OCI-LY7 (cell line): ENCODE measurements at regions not wholly inside any gene's neighbourhood (a gene's known extent, or its start where the extent isn't known, plus 50 kb on each side); places are given as distances from the start of the nearest gene placed in this dataset.

Experiments
- BruUV-seq: library from RNA; stranded (reverse); fragments of 400-500 nt; replicated peaks from 2 replicates; lab custom pipeline; 2021; lab: Mats Ljungman, UMichigan
- CTCF ChIA-PET: fragments of 300-600 bp; sonication (Branson Sonifier 250); formaldehyde crosslinking; loops from one replicate; lab custom pipeline; 2022; ENCODE audit warnings: antibody characterized with exemption; ENCODE audit not compliant: unreplicated experiment; lab: Charles Lee
- POLR2A ChIA-PET: fragments of 300-600 bp; sonication (Branson Sonifier 250); formaldehyde crosslinking; loops from one replicate; lab custom pipeline; 2022; ENCODE audit warnings: antibody characterized with exemption; lab: Charles Lee
- DNase-seq: peaks from one replicate; pipeline ENCODE4 v3.0.0-alpha.2; 2015; ENCODE audit warnings: low spot score
- H2AFZ ChIP-seq: fragments of 200-600 bp; sonication (generic), shearing (Covaris generic); 2 replicates; pipeline ENCODE4 v1.6.1; 2014; ENCODE audit warnings: mild to moderate bottlenecking, antibody characterized with exemption, low read length, moderate library complexity
- H3K27ac ChIP-seq: fragments of 200-600 bp; sonication (generic); 2 replicates; pipeline ENCODE4 v1.5.1; 2014; ENCODE audit warnings: mixed run types, low read depth, mild to moderate bottlenecking, moderate library complexity, low read length, inconsistent platforms; ENCODE audit not compliant: poor library complexity, severe bottlenecking
- H3K36me3 ChIP-seq: fragments of 200-600 bp; sonication (generic); 2 replicates; pipeline ENCODE4 v1.6.1; 2014; ENCODE audit warnings: mild to moderate bottlenecking, antibody characterized with exemption, low read length, moderate library complexity, mixed read lengths; ENCODE audit not compliant: insufficient read depth
- H3K4me1 ChIP-seq: fragments of 200-600 bp; sonication (generic); 2 replicates; pipeline ENCODE4 v1.5.1; 2014; ENCODE audit warnings: mild to moderate bottlenecking, low read length; ENCODE audit not compliant: insufficient read depth, poor library complexity, severe bottlenecking
- H3K4me2 ChIP-seq: fragments of 200-600 bp; sonication (generic); 2 replicates; pipeline ENCODE4 v1.6.1; 2014; ENCODE audit warnings: mild to moderate bottlenecking, low read length
- H3K4me3 ChIP-seq: fragments of 200-600 bp; sonication (generic); 2 replicates; pipeline ENCODE4 v1.5.1; 2014; ENCODE audit warnings: mild to moderate bottlenecking, low read depth, low read length; ENCODE audit not compliant: poor library complexity, severe bottlenecking
- H3K79me2 ChIP-seq: fragments of 200-600 bp; sonication (generic); 2 replicates; pipeline ENCODE4 v1.6.1; 2016; ENCODE audit warnings: low read depth, mild to moderate bottlenecking, low read length, moderate library complexity, mixed read lengths; ENCODE audit not compliant: insufficient read depth
- H3K9me2 ChIP-seq: fragments of 200-600 bp; sonication (generic); 2 replicates; pipeline ENCODE4 v1.6.1; 2016; ENCODE audit warnings: mild to moderate bottlenecking, low read length, mixed read lengths; ENCODE audit not compliant: insufficient read depth
- H3K9me3 ChIP-seq: fragments of 200-600 bp; sonication (generic); 2 replicates; pipeline ENCODE4 v1.6.1; 2014; ENCODE audit warnings: mild to moderate bottlenecking, mixed run types, low read length, mixed read lengths
- H4K20me1 ChIP-seq: fragments of 200-600 bp; sonication (generic); 2 replicates; pipeline ENCODE4 v1.6.1; 2014; ENCODE audit warnings: mild to moderate bottlenecking, antibody characterized with exemption, low read length, moderate library complexity, mixed read lengths; ENCODE audit not compliant: insufficient read depth
- EZH2phosphoT487 ChIP-seq: fragments of 200-600 bp; sonication (generic); IDR thresholded peaks from 2 replicates; pipeline ENCODE4 v1.6.1; 2018; ENCODE audit warnings: low read depth, borderline replicate concordance, mild to moderate bottlenecking, mixed run types, antibody characterized with exemption, low read length, moderate library complexity, mixed read lengths
- intact Hi-C: fragments of 100-400 bp; cut with micrococcal nuclease; formaldehyde crosslinking; loops from one replicate; pipeline ENCODE4 v1.10.0; 2022; ENCODE audit not compliant: unreplicated experiment
- TF ChIP-seq, protein P1 (sequence below): fragments of 200-600 bp; sonication (generic); conservative IDR thresholded peaks from 2 replicates; pipeline ENCODE4 v1.5.1; 2014; ENCODE audit warnings: mild to moderate bottlenecking, antibody characterized with exemption, low read length, moderate library complexity, mixed read lengths

DNA sequence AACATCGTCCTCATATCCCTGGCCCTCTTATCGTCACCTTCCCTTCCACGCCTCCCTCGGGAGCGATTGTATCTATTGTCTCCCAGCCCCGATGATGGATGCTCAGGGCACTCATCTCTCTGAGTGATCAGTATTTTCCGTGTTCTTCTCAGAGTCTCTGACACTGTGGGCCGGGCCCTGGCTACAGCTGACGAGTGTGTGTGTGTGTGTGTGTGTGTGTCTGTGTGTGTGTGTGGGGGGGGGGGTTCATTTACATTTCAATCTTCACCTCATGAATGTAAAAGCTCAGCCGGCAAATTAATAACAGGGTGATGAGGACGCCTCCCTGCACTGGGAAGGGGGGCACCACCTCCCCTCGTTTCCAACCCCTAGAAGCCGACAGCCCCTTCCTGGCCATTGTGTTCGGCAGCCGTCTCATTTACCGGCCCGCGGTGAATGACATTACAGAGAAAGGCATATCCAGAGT is 159.5 kb downstream of the SHOX start:
- H2AFZ ChIP-seq = no peak overlapping the region
- no peaks in the 10 kb centered on the region for H3K4me1 ChIP-seq
- intact Hi-C loops = no loop called here
- H3K27ac ChIP-seq = no peak overlapping the region
- no peak overlapping the region for H3K4me2 ChIP-seq
- H3K9me2 ChIP-seq = no peaks in the 10 kb centered on the region
- H3K36me3 ChIP-seq = no peaks in the 10 kb centered on the region
- no peak for TF ChIP-seq EZH2phosphoT487
- TF ChIP-seq, protein P1, sequence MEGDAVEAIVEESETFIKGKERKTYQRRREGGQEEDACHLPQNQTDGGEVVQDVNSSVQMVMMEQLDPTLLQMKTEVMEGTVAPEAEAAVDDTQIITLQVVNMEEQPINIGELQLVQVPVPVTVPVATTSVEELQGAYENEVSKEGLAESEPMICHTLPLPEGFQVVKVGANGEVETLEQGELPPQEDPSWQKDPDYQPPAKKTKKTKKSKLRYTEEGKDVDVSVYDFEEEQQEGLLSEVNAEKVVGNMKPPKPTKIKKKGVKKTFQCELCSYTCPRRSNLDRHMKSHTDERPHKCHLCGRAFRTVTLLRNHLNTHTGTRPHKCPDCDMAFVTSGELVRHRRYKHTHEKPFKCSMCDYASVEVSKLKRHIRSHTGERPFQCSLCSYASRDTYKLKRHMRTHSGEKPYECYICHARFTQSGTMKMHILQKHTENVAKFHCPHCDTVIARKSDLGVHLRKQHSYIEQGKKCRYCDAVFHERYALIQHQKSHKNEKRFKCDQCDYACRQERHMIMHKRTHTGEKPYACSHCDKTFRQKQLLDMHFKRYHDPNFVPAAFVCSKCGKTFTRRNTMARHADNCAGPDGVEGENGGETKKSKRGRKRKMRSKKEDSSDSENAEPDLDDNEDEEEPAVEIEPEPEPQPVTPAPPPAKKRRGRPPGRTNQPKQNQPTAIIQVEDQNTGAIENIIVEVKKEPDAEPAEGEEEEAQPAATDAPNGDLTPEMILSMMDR = no peak
- no peaks in the 10 kb centered on the region for H3K9me3 ChIP-seq
- no peak for DNase-seq
- no peaks in the 10 kb centered on the region for H4K20me1 ChIP-seq
- POLR2A ChIA-PET = no interaction called here
- no peak overlapping the region for H3K4me3 ChIP-seq
- no TSS peak for BruUV-seq
- H3K79me2 ChIP-seq = no peaks in the 10 kb centered on the region
- CTCF ChIA-PET = no interaction called here

DNA sequence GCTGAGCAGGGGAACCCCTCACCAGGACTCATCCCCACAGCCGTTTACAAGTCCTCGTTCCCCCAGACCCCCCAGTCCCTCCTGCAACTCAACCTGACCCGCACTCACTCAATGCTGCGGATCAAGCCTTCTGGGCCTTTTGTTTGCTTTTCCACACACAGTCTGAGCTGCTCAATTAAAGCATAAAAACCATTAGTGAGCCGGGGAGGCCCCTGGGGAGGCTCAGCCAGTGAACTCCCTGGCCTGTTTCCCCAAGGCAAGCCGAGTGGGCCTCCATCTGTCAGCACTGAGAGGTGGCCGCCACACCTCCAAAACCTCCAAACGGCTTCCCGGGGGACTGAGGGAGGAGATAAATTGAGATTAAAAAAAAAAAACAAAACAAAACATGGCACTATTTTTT is 158.5 kb downstream of the SHOX start:
- H2AFZ ChIP-seq = no peak overlapping the region
- H4K20me1 ChIP-seq = no peaks in the 10 kb centered on the region
- no peak for DNase-seq
- ChIA-PET POLR2A (no interaction called here), CTCF (no interaction called here)
- BruUV-seq = no TSS peak
- TF ChIP-seq, protein P1 = no peak
- TF ChIP-seq EZH2phosphoT487 = no peak
- no peak overlapping the region for H3K4me3 ChIP-seq
- no peaks in the 10 kb centered on the region for H3K9me2 ChIP-seq
- H3K9me3 ChIP-seq = no peaks in the 10 kb centered on the region
- no peak overlapping the region for H3K27ac ChIP-seq
- H3K4me2 ChIP-seq = no peak overlapping the region
- H3K36me3 ChIP-seq = no peaks in the 10 kb centered on the region
- no peaks in the 10 kb centered on the region for H3K79me2 ChIP-seq
- intact Hi-C loops = no loop called here
- H3K4me1 ChIP-seq = no peaks in the 10 kb centered on the region

DNA sequence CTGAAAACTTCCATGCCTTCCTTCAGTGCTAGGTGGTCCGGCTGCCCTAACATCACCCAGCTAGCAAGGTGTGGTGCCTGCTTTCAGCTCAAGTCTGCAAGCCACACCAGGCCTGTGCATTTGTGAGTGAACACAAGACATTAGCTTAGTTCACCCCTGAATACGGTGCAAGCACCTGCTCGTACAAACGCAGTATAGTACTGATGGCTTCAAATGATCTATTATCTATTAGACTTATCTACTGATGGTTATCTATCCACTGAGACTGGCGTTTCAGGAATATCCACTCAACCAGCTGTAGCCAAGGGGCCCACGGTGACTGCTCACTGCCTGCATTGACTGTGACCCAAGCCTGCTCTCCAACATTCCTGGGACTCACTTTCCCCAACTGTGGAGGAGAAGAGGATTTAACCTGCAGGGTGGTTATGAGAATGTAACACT is 155.9 kb downstream of the SHOX start:
- ChIA-PET CTCF (no interaction called here), POLR2A (no interaction called here)
- no peak overlapping the region for H3K4me2 ChIP-seq
- BruUV-seq = no TSS peak
- no peaks in the 10 kb centered on the region for H3K9me2 ChIP-seq
- no peaks in the 10 kb centered on the region for H3K36me3 ChIP-seq
- H3K79me2 ChIP-seq = no peaks in the 10 kb centered on the region
- DNase-seq = no peak
- intact Hi-C loops = no loop called here
- H3K4me3 ChIP-seq = no peak overlapping the region
- TF ChIP-seq EZH2phosphoT487 = no peak
- TF ChIP-seq, protein P1 = no peak
- no peaks in the 10 kb centered on the region for H3K4me1 ChIP-seq
- no peaks in the 10 kb centered on the region for H3K9me3 ChIP-seq
- no peaks in the 10 kb centered on the region for H4K20me1 ChIP-seq
- no peak overlapping the region for H2AFZ ChIP-seq
- no peak overlapping the region for H3K27ac ChIP-seq
